Pancreas (tissue), 10 donors: ENCODE measurements at regions not wholly inside any gene's neighbourhood (a gene's known extent, or its start where the extent isn't known, plus 50 kb on each side); places are given as distances from the start of the nearest gene placed in this dataset.
A peak's percentile ranks its signal among the peaks of the same experiment; 100 is the strongest.

Experiments
- ATAC-seq, 4 donors: fragments of 200-7000 bp; cut with Tn5 transposase; one replicate each; pipeline versions ENCODE4 v1.8.0 to v1.9.1; 2020; ENCODE audit warnings: mild to moderate bottlenecking in 4 of 4, moderate library complexity in 4 of 4
- DNase-seq, 6 donors: peaks; one replicate each; pipeline ENCODE4 v3.0.0-alpha.2; 2020
- FAIRE-seq: peaks from 2 replicates; lab custom pipeline; 2012; peaks lifted over from hg19 to GRCh38; lab: Jason Lieb, UNC
- H3K27ac ChIP-seq, 4 donors: fragments of 200-600 bp; sonication (generic); 1 replicate in 3 of 4; 2 replicates in 1 of 4; pipeline versions ENCODE4 v1.5.0 to v1.8.0; 2020
- H3K27me3 ChIP-seq, 4 donors: fragments of 200-600 bp; one replicate each; pipeline ENCODE4 v1.8.0; 2021
- H3K36me3 ChIP-seq, 3 donors: fragments of 200-600 bp; sonication (generic) in 1 of 3; one replicate each; pipeline versions ENCODE4 v1.5.0 to v1.8.0; 2020 to 2021
- H3K4me1 ChIP-seq, 3 donors: fragments of 200-600 bp; one replicate each; pipeline ENCODE4 v1.8.0; 2021
- H3K4me3 ChIP-seq, 4 donors: fragments of 200-600 bp; sonication (generic) in 2 of 4; one replicate each; pipeline versions ENCODE4 v1.5.0 to v1.8.0; 2020 to 2021
- H3K9me3 ChIP-seq, 4 donors: fragments of 200-600 bp; one replicate each; pipeline ENCODE4 v1.8.0; 2021
- CTCF ChIP-seq, 4 donors: fragments of 200-600 bp; sonication (generic) in 3 of 4; IDR thresholded peaks; one replicate each; pipeline versions ENCODE4 v1.5.0 to v1.8.0; 2021; ENCODE audit warnings: antibody characterized with exemption in 4 of 4
- WGBS, 2 donors: extraction: QIAGEN DNeasy Blood & Tissue Kit; methylation state at CpG; one replicate each; pipeline ENCODE4 v1.1.7; 2013; 5-methylcytosine and 5-hydroxymethylcytosine counted together
- intact Hi-C, 3 donors: fragments of 100-400 bp; cut with DNase I; formaldehyde crosslinking; loops; one replicate each; pipeline versions ENCODE4 v1.11.1 to v1.14.2; 2022
- donor health status: healthy with polysubstance abuse.
- donor health status: DM: no; HTN: no; CAD: no; lungs with moderate emphysema.
- donor health status: DM: no; HTN: no; CAD: no.
- donor health status: control.
- donor health status: control.
- donor health status: Bipolar disorder and iron deficiency.
- donor health status: DM: yes; HTN: yes; CAD: no.
- donor health status: DM: no; HTN: no; CAD: no.
- donor health status: DM: no; HTN: no; CAD: no.
- donor health status: DM: yes; HTN: yes; CAD: no.

GRCh38 chr10:130664526-130664925, 528.3 kb downstream of the GLRX3 start:
- no peaks in the 10 kb centered on the region for H3K9me3 ChIP-seq
- no peak overlapping the region for H3K4me3 ChIP-seq
- no peak for DNase-seq
- intact Hi-C loops, result no loop called here
- no peak for TF ChIP-seq CTCF (IDR thresholded peaks at IDR 0.05)
- no peak overlapping the region for H3K27ac ChIP-seq
- no peaks in the 10 kb centered on the region for H3K36me3 ChIP-seq
- no peak for FAIRE-seq
- no peaks in the 10 kb centered on the region for H3K27me3 ChIP-seq
- H3K4me1 ChIP-seq, result no peaks in the 10 kb centered on the region
- no peak for ATAC-seq
- 57 to 63% methylated on average over 6 of the region's 6 CpGs for WGBS, 2 donors

- FAIRE-seq (no peak), DNase-seq (no peak), ATAC-seq (no peak)
- 70 to 80% methylated on average over 9 of the region's 9 CpGs for WGBS, 2 donors
- intact Hi-C loops, result no loop called here
- H3K4me3 ChIP-seq, result no peak overlapping the region
- H3K9me3 ChIP-seq, result no peaks in the 10 kb centered on the region
- no peaks in the 10 kb centered on the region for H3K4me1 ChIP-seq
- TF ChIP-seq CTCF (IDR thresholded peaks at IDR 0.05), result no peak
- H3K27ac ChIP-seq, result no peak overlapping the region
- no peaks in the 10 kb centered on the region for H3K27me3 ChIP-seq
- H3K36me3 ChIP-seq, result no peaks in the 10 kb centered on the region
Observed at GRCh38 chr10:130666215-130666614, 530.0 kb downstream of the GLRX3 start.

DNA sequence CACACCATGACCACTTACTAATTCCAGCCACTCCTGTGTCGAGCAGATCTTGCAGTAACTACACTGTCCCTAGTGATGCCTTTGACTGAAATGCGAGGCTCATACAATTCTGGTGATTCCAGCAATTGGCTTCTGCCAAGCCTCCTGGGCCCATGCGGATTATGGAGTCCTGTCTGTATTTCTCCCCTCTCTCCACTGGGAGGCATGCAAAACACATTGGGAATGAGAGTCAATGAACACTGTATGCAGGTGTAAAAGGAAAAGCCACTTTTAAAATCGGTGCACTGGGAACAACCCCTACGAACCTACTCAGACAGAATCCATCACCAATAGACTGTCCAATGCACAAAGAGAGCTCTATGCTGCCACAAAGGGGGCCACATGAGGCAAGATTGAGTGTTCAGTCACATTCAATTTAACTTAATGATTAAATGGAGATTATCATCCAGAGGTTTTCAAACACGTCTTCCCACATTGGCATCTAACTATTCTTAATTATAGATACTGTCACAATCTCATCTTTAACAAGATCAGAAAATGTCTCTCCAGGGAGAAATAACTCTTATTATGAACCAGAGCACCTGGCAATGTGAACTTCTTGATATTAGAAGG, 550.6 kb downstream of the GLRX3 start:
- no peaks in the 10 kb centered on the region for H3K9me3 ChIP-seq
- peak in 3 of 4 donors; percentile 83 to 92 (median 87) for ATAC-seq
- H3K36me3 ChIP-seq, result no peaks in the 10 kb centered on the region
- peaks cover 0 to 5% (median 0%) of the 10 kb centered on the region in 4 donors for H3K27me3 ChIP-seq
- intact Hi-C loops, result no loop called here
- 9 to 15% methylated on average over 6 of the region's 6 CpGs for WGBS, 2 donors
- TF ChIP-seq CTCF (IDR thresholded peaks at IDR 0.05), result peak in 3 of 4 donors; percentile 26 to 41 (median 28)
- no peaks in the 10 kb centered on the region for H3K4me1 ChIP-seq
- H3K27ac ChIP-seq, result no peak overlapping the region
- no peak overlapping the region for H3K4me3 ChIP-seq
- peak in 2 of 6 donors; percentile 18 to 59 for DNase-seq
- no peak for FAIRE-seq

DNA sequence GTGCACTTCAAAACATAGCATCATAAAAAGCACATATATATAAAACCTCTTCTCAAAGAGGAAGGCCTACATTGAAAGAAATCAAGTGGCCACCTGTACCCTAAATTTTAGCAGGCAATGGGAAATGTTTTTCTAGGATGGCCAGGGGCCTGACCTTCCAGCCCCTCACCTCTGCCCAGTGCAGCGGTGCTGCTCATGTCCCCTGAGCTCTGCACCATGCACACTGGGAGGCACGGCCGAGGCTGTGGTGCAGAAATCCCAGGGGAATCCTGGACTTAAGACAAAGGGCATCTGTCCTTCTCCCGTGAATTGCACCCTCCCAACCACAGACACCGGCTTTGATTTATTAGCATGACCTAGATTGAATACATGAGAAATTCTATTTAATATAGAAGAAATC, 551.4 kb downstream of the GLRX3 start:
- WGBS, 2 donors, result 47 to 57% methylated on average over 5 of the region's 5 CpGs

More for the DNA sequence above, 551.4 kb downstream of the GLRX3 start:
- Histone ChIP-seq H3K4me1 (no peaks in the 10 kb centered on the region), H3K9me3 (no peaks in the 10 kb centered on the region), H3K27me3 (peaks cover 0 to 5% (median 0%) of the 10 kb centered on the region in 4 donors), H3K36me3 (no peaks in the 10 kb centered on the region), H3K4me3 (no peak overlapping the region), H3K27ac (no peak overlapping the region)
- TF ChIP-seq CTCF (IDR thresholded peaks at IDR 0.05), result no peak
- intact Hi-C loops, result no loop called here
- DNase-seq, result no peak
- ATAC-seq, result no peak
- FAIRE-seq, result no peak
